T-helper 2 cell (primary cell): ENCODE measurements at regions not wholly inside any gene's neighbourhood (a gene's known extent, or its start where the extent isn't known, plus 50 kb on each side); places are given as distances from the start of the nearest gene placed in this dataset.

Experiments used
- DNase-seq, 5 experiments: peaks; one replicate each; pipeline versions ENCODE4 v3.0.0 to v3.0.0-alpha.2; 2012 to 2022

GRCh38 chr20:58600756-58601155, 50.3 kb upstream of the STX16 start:
- DNase-seq = no peak

- no peak for DNase-seq
These were observed 51.1 kb upstream of the STX16 start for GRCh38 chr20:58599966-58600365.

GRCh38 chr20:58598211-58599015, 52.7 kb upstream of the STX16 start:
- DNase-seq = no peak

GRCh38 chr20:58597249-58597891, 53.7 kb upstream of the STX16 start:
- no peak for DNase-seq

- no peak for DNase-seq
These were observed 54.3 kb upstream of the STX16 start for GRCh38 chr20:58596750-58597248.

DNA sequence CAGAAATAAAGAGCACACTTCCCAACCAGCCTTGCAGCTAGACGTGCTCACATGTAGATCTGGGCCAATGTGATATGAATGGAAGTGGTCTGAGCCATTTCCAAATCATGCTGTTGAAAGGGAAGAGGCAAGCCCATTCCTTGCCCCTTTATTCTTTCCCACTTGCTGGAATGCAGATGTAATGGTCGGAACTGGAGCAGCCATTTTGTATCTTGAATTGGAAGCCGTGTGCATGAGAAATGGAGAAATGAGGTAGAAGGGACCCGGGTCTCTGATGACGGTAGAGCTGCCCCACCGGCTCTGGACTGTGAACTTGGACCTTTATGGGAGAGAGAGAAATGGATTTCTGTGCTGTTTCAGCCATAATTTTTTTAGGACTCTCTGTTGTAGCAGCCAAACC, 54.8 kb upstream of the STX16 start:
- DNase-seq = no peak

GRCh38 chr20:58595167-58595566, 55.9 kb upstream of the STX16 start:
- no peak for DNase-seq

DNA sequence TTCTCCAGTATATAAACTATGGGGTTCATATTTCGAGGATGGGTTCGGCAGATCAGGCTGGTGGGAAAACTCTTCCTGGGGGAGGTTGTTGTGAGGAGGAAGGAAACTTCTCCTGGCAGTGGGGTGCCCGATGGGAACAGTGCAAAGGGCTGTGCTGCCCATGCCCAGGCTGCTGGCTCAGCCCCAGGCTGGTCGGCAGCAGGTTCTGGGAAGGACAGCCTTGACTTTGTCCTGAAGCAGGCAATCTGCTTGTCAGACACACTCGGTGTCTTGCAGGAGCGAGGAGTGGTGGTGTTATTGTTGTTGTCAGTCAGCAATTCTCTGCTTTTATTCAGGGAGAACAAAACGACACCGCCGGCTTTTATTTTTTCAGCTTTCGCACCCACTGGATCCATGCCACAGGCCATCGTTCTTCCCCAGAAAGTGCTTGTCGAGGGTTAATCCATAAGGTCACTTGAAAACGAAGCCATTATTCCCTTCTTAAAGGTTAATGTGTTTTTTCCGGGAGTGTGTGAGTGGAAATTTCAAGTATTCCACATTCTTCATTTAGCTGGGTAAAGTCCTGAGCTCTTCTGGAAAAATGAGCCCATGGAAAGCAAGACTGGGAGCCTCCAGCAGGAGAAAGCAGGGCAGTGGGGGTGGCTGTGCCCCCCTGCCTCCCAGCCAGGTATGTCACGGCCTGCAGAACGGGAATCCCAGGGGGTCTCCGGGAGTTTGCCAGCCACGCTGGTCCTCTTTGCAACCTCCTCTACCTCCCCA, 57.0 kb upstream of the STX16 start:
- no peak for DNase-seq

DNA sequence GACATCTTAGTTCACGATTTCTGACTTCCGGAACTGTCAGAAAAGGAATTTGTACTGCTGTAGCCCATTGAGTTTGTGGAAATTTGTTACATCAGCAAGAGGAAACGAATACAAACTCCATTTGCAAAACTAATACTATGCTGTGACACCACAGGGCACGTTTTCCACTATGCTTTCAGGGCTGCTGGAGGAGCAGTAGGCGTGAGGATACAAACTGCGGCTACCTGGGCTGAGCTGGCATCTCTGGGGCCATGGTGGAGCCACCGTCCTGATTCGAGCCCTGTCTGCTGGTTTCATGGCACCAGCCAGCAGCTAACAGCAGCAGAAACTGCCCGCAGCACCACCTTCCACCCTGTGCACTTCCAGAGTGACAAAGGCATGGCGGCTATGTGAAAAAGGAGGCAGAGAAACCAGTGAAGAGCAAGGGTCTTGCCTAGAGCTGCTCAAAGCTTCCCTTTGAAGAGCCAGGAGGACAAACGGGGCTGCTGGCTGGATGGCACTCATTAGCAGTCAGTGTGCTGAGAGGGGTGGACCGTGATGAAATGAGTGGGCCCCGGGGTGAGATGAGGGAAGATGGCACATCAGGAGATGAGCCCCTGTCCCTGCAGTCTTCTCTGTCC, 58.9 kb upstream of the STX16 start:
- no peak for DNase-seq

- DNase-seq = peak in 1 of 5 experiments; percentile 7
These were observed 60.2 kb upstream of the STX16 start for GRCh38 chr20:58590679-58591473.

DNA sequence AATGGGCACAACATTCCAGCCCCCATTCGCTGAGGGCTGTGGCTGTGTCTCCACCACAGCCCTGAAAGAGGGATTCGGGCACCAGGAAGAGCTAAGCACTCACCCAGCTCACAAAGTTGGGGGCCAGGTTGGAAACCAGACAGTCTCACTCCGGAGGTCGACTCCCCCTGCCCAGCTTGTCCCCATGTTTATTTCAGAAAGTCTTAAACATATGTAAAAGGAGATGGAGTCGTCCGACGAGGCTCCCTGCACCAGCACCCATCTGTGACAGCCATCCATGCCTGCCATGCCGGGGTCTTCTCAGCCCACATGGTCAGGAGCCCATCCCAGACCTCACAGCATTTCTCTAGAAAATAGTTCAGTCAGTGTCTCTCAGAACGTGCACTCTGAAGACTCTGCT, 63.6 kb upstream of the STX16 start:
- no peak for DNase-seq

DNA sequence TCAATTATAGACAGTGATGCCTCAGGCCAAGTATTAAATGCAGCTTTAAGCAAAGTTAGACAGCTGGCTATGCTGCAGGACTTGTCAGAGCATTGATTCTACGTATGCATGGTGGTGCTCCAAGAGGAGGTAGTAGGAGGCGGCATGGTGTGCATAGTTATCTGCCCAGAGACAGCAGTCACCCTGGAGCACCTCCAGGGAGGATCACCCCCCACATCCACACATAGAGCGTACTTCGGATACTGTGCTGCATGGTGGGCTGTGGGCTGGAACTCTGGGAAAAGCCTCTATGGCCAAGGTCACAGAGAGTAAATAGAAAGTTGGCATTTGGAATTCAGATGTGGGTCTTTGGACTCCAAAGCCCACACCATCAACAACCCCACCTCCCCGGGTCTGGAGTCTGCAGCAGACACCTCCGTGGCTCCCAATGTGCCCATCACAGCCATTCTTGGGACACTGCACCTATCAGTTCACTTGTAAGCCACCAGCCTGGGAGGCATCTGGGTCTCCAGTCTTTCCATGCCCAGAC, 64.5 kb upstream of the STX16 start:
- DNase-seq = no peak

DNA sequence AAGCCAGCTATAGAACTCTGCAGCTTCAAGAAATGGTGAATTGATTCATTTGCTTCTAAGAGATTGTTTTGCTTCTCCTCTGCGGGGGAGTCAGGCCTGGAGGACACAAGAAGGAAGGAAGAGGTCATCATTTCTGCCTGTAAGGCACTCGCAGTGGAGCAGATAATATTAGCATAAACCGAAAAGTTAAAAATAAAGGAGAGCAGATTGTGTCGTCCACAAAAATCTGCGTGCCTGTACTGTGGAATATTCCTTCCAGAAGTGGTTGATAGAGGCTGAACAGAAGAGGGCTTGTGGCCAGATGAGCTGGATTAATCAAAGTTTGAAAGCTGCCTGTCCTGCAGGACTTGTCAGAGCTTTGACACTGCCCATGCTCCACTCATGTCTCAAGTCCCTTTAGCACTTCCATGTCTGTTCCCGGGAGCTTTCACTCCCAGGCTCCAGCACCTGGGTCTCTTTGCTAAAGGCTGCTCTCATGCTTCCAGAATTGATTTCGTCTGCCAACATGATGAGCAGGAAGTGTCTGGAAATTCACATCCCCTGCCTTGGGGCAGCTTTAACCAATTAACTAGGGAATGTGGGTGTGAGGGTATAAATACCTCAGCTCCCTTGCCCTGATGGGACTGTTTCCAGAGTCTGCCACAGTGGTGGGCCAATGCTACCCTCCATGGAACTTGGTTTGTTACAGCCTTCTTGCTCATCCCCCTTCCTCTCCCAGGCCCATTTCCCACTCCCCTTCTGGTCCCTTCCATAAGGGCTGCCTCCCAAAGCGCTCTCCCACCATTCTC, 65.1 kb upstream of the STX16 start:
- DNase-seq = no peak

DNA sequence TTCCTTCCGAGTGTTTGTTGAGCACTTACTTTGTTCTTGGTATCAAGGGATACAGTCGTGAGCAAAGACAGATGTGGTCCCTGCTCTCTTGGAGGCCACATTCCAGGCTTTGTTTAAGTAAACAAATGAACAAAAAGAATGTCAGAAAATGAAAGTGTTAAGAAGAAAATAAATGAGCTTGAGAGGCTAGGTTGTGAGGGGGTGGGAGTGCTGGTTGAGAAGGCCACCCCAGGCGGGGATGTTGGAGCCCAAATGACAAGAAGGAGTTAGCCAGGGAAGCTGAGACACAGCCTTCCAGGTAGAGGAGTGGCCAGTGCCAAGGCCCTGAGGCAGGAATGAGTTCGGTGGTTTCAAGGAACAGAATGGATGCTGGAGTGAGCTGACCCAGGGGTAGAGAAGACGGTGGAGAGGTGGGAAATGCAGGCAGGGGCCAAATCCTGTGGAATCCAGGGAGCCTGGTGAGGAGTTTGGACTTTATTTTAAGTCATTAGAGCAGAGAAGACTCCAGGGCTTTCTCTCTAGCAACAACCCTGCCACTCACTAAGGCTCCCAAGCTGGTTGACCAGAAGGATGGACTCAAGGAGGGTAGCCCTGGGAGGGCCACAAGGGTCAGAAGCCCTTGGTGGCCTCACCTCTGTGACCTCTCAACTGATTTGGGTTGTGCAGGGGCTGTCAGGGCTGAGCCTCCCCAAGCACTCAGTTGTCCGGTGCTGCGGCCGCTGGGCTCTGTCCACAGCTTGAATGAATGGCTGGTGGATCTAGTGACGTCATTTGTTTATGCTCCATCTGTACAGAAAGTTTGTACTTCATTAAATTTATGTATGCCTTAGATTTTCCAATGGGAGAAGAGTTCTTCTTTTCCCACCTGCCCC, 66.0 kb upstream of the STX16 start:
- no peak for DNase-seq

DNA sequence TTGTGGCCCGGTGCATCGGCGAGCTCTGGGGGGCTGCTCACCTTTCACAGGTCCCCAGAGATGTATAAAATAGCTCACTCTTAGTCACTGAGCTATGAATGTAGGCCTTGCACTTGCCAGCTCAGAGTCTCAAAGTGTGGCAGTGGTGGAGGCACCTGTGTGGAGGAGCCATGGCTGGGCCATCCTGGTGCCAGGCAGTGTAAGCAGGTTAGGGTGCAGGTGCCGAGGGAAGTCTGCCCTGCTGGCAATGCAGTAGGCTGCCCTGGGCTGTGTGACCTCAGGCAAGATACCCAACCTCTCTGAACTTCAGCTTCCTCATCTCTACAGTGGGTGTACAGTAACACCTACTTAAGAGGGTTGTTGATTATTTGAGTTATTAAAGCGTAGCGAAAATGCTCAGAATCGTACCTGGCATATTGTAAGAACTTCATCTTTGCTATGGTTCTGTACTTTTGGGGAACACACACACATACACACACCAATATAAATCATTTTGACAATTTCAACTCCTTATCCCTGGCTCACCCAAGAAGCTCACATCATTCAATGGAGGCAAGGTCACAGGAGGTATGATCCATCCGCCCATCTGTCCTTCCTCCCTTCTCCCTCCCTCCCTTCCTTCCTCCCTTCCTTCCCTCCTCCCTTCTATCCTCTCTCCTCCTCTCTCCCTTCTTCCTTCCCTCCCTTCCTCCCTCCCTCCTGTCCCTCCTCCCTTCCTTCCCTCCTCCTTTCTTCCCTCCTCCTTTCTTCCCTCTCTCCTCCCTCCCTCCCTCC, 66.8 kb upstream of the STX16 start:
- DNase-seq = no peak

- DNase-seq = no peak
These were observed 67.5 kb upstream of the STX16 start for GRCh38 chr20:58583586-58583985.

DNA sequence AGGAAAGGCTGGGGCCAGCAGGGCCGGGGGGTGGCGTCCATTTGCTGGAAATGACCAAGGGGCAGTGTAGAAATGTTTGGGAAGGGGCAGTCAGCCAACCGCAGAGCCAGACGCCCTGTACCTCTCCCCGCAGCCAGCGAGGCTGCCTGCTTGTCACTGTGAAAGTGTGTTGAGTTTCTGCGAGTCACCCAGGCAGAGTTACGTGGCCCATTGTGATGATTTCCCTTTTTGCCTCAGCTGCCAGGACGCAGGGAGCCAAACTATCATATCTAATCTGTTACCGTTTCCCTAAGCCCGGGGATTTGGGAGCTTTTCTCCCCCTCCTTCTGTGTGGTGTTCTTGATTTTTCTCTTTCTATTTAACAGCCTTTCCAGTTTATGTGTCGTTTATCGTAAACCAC, 67.9 kb upstream of the STX16 start:
- no peak for DNase-seq

- no peak for DNase-seq
These were observed 65.3 kb upstream of the APCDD1L start for GRCh38 chr20:58580474-58580835.

GRCh38 chr20:58579819-58580473, 64.7 kb upstream of the APCDD1L start:
- DNase-seq = no peak
